HG03103 (cell line): ENCODE measurements at regions not wholly inside any gene's neighbourhood (a gene's known extent, or its start where the extent isn't known, plus 50 kb on each side); places are given as distances from the start of the nearest gene placed in this dataset.
A peak's percentile ranks its signal among the peaks of the same experiment; 100 is the strongest.

Experiments used
- ATAC-seq: cut with Tn5 transposase; IDR thresholded peaks from one replicate; pipeline ENCODE4 v1.9.1; 2021; ENCODE audit warnings: low read depth; ENCODE audit not compliant: unreplicated experiment

DNA sequence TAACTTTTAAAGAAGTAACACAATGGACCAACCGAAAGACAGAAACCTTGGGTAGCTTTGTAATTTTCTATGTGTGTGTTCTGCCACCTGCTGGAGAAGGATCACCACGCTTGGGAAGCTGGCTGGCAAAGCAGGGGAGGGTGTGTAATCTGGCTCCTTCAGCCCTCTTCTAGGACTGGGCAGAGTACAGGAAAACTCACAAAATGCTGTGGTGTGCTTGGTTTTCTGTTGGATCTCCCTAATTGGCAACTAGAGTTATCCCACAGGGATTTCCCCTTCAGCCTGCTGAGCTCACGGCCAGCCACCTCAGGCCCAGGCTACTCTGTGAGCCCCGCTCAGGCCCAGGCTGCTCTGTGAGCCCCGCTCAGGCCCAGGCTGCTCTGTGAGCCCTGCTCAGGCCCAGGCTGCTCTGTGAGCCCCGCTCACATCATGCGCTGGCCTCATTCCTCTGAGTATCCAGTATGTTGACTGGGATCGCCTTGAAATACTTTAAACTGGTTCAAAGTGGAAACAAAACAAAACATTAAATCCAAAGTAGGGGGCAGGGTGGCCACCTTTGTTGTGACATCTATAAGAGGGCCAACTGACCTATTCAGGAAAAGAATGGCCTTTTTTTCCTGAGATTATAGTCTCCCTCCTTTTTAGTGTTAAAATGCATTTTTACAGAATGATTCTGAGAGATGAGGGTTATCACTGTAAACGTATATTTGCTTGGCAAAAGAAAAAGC is 52.0 kb upstream of the RNU6-8 start:
- ATAC-seq = peak; percentile 40

- no peak for ATAC-seq
Measured at GRCh38 chr14:32255789-32256188, 52.7 kb upstream of the RNU6-8 start.

DNA sequence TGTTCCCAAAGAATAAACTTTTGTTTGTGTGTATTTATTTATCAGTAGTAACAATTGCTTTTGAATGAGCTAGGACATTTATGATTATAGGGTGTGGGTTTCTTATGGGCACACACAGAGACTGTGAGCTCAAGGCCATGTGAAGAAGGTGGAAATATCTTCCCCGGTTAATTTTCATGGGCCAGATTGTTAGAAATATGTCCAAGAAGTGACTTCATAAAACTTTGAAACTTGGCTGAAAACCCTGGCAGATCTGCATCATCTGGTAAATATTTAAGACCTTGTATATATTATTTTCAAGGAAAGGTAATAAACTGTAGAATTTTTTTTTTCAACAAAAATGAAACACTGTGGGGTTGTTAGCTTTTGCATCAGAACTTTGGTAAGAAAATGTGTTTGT is 53.5 kb upstream of the RNU6-8 start:
- no peak for ATAC-seq

- no peak for ATAC-seq
Measured at GRCh38 chr14:32258336-32258993, 55.4 kb upstream of the RNU6-8 start.

DNA sequence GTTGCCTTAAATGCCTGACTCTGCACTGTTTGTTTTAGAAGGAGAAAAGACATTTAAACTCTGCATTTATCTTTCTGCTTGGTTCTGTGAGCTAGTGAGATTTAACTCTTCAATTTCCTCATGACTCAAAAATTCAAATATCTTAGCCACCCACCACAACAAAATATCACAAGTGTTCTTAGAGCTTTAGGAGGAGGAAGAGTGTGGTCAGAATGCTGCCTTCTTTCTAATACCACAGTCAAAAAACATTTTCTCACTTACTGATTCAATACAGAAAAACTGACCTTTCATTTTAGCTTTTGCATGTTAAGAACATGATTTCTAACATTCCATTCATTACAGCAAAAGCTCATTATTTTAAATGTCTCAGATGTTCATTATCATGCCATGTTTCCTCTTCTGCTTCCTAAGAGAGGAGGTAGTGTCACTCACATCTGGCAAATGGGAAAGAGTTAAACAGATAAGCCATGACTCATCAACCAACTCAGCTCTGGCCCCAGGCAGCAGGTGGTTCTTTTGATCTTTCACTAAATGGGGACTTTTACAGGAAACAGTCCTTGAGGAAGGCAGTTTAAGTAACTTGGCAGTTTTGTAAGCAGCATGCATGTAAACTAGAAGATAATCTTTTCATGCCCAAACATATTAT is 56.4 kb upstream of the RNU6-8 start:
- peak; percentile 80 for ATAC-seq

DNA sequence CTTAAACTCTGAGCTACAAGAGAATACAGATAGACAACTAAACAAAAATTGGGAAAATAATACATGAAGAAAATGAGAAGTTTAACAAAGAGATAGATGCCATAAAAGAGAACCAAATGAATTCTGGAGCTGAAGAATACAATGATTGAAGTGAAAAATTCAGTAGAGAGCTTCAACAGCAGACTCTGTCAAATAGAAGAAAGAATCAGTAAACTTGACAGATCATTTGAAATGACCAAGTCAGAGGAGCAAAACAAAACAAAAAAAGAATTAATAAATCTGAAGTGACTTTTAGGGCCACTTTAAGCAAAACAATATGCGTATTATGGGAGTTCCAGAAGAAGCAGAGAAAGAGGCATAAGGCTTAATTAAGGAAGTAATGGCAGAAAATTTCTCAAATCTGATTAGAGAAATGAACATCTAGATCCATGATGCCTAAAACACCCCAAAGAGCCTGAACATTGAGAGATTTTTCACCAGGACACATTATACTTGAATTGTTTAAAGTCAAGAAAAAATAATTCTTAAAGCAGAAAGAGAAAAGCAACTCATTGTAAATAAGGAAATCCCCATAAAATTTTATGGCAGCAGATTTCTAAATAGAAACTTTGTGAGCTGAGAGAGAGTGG is 61.0 kb upstream of the RNU6-8 start:
- ATAC-seq = no peak

DNA sequence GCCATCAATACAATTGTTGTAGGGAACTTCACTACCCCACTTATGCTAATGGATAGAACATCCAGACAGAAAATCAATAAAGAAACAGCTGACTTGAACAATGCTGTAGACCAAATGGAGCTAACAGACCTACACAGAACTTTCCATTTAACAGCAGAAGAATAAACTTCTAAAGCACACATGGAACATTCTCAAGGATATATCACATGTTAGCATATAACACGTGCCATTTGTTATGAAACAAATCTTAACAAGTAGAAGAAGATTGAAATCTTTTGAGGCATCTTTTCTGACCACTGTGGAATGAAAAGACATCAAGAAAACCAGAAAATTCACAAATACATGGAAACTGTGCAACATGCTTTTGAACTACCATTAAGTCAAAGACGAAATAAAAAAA is 62.5 kb upstream of the RNU6-8 start:
- ATAC-seq = no peak

DNA sequence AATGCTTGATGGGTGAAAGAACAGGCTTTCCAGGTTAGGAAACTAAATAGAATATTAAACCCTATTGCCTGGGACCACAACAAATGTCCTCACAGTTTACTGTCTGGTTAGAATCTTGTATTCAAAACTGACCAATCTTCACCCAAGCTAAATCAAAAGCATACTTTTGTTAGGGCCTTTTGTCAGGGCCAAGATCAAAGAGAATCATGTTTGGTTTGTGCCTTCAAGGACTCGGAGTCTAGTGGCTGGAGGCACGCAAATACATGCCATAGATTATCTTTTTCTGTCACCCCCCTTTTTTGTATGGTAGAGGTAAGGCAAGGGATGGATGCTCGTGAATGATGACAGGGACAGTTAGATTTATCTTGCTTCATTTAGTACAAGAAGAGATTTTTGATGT is 51.1 kb upstream of the AKAP6 start:
- ATAC-seq = no peak
